Esophagus mucosa (tissue), 1 donor: ENCODE measurements at regions not wholly inside any gene's neighbourhood (a gene's known extent, or its start where the extent isn't known, plus 50 kb on each side); places are given as distances from the start of the nearest gene placed in this dataset.
"Not testable (repeated sequence)": the region's sequence is repeated elsewhere in the genome, so short reads cannot be mapped to it uniquely, and the experiment has no call there.

Experiments
- ATAC-seq: fragments of 200-7000 bp; cut with Tn5 transposase; one replicate; pipeline ENCODE4 v1.9.1; 2020
- donor health status: DM: yes; HTN: yes; CAD: no.

- ATAC-seq, result no peak
Measured at GRCh38 chr4:114383067-114383466, 215.5 kb upstream of the UGT8 start.

GRCh38 chr4:114383721-114384120 lies 214.9 kb upstream of the UGT8 start:
- no peak for ATAC-seq

GRCh38 chr4:114384629-114385028 lies 214.0 kb upstream of the UGT8 start:
- no peak for ATAC-seq

- no peak for ATAC-seq
Measured at GRCh38 chr4:114385195-114385985, 213.2 kb upstream of the UGT8 start.

- peak; percentile 47 for ATAC-seq
Measured at GRCh38 chr4:114386637-114387233, 211.9 kb upstream of the UGT8 start.

- no peak for ATAC-seq
Measured at GRCh38 chr4:114389070-114389685, 209.4 kb upstream of the UGT8 start.

- no peak for ATAC-seq
Measured at GRCh38 chr4:114393295-114394038, 205.1 kb upstream of the UGT8 start.

- no peak for ATAC-seq
Measured at GRCh38 chr4:114396808-114397207, 201.8 kb upstream of the UGT8 start.

- no peak for ATAC-seq
Measured at GRCh38 chr4:114398410-114398809, 200.2 kb upstream of the UGT8 start.

- no peak for ATAC-seq
Measured at GRCh38 chr4:114399105-114399504, 199.5 kb upstream of the UGT8 start.

- peak; percentile 85 for ATAC-seq
Measured at GRCh38 chr4:114400531-114400930, 198.1 kb upstream of the UGT8 start.

GRCh38 chr4:114401483-114401882 lies 197.1 kb upstream of the UGT8 start:
- ATAC-seq, result no peak

GRCh38 chr4:114417214-114417613 lies 181.4 kb upstream of the UGT8 start:
- no peak for ATAC-seq

- ATAC-seq, result no peak
Measured at GRCh38 chr4:114420069-114420468, 178.5 kb upstream of the UGT8 start.

- ATAC-seq, result no peak
Measured at GRCh38 chr4:114423582-114423981, 175.0 kb upstream of the UGT8 start.

GRCh38 chr4:114435116-114435515 lies 163.5 kb upstream of the UGT8 start:
- no peak for ATAC-seq

GRCh38 chr4:114442856-114443255 lies 155.8 kb upstream of the UGT8 start:
- no peak for ATAC-seq

GRCh38 chr4:114444211-114444610 lies 154.4 kb upstream of the UGT8 start:
- ATAC-seq, result no peak

GRCh38 chr4:114447963-114448516 lies 150.6 kb upstream of the UGT8 start:
- not testable (repeated sequence) for ATAC-seq

GRCh38 chr4:114458728-114459127 lies 139.9 kb upstream of the UGT8 start:
- ATAC-seq, result no peak

- ATAC-seq, result no peak
Measured at GRCh38 chr4:114464726-114465272, 133.8 kb upstream of the UGT8 start.

GRCh38 chr4:114465766-114466165 lies 132.8 kb upstream of the UGT8 start:
- no peak for ATAC-seq

- no peak for ATAC-seq
Measured at GRCh38 chr4:114466299-114466698, 132.3 kb upstream of the UGT8 start.
